Esophagus squamous epithelium (tissue), 4 donors: ENCODE measurements at regions not wholly inside any gene's neighbourhood (a gene's known extent, or its start where the extent isn't known, plus 50 kb on each side); places are given as distances from the start of the nearest gene placed in this dataset.

ENCODE experiments used
- POLR2A ChIP-seq, 4 donors: fragments of 450-650 bp; IDR thresholded peaks; one replicate each; pipeline ENCODE4 v1.6.1; 2017; ENCODE audit warnings: antibody characterized with exemption in 4 of 4, mild to moderate bottlenecking in 4 of 4, moderate library complexity in 3 of 4
- TF ChIP-seq, protein P1 (sequence below), 6 experiments: fragments of 450-650 bp in 4 of 6; fragments of 200-600 bp in 2 of 6; sonication (generic) in 2 of 6; IDR thresholded peaks; one replicate each; pipeline ENCODE4 v1.5.1; 2016 to 2019; ENCODE audit warnings: antibody characterized with exemption in 6 of 6, mild to moderate bottlenecking in 4 of 6, moderate library complexity in 4 of 6

DNA sequence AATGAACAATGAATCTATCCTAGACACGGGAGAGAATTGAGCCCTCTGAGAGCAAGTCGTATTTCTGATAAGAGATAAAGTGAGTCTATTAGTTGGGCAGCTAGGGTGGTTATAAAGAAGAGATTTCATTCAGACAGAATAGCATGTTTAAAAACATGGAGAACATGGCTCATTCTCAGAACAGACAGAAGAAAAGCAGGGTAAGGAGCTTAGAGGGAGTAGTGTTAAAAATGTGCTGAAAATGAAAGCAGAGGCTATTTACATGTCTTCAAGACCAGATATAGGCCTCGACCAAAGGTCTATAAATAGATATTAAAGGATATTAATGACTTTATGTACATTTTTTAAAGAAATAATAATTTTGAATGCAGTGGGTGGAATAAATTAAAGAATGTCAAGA is 149.5 kb downstream of the SLITRK1 start:
- no peak for TF ChIP-seq POLR2A (IDR thresholded peaks at IDR 0.05)
- TF ChIP-seq, protein P1, sequence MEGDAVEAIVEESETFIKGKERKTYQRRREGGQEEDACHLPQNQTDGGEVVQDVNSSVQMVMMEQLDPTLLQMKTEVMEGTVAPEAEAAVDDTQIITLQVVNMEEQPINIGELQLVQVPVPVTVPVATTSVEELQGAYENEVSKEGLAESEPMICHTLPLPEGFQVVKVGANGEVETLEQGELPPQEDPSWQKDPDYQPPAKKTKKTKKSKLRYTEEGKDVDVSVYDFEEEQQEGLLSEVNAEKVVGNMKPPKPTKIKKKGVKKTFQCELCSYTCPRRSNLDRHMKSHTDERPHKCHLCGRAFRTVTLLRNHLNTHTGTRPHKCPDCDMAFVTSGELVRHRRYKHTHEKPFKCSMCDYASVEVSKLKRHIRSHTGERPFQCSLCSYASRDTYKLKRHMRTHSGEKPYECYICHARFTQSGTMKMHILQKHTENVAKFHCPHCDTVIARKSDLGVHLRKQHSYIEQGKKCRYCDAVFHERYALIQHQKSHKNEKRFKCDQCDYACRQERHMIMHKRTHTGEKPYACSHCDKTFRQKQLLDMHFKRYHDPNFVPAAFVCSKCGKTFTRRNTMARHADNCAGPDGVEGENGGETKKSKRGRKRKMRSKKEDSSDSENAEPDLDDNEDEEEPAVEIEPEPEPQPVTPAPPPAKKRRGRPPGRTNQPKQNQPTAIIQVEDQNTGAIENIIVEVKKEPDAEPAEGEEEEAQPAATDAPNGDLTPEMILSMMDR (IDR thresholded peaks at IDR 0.05), result no peak
